Natural killer cell (primary cell): ENCODE measurements at regions not wholly inside any gene's neighbourhood (a gene's known extent, or its start where the extent isn't known, plus 50 kb on each side); places are given as distances from the start of the nearest gene placed in this dataset.

Source experiments
- ATAC-seq, 3 donors: fragments of 150-1000 bp in 2 of 3; fragments of 200-7000 bp in 1 of 3; cut with Tn5 transposase; 1 replicate in 1 of 3; 2 replicates in 2 of 3; pipeline ENCODE4 v1.10.0; 2021; ENCODE audit warnings: mild to moderate bottlenecking in 2 of 3, moderate library complexity in 2 of 3
- DNase-seq, 2 donors: peaks; one replicate each; pipeline versions ENCODE4 v3.0.0 to v3.0.0-alpha.2; 2013 to 2021; ENCODE audit warnings: mixed read lengths in 1 of 2
- H3K27ac ChIP-seq: one replicate; pipeline ENCODE4 v1.5.1; 2013; ENCODE audit warnings: mild to moderate bottlenecking, low read length
- H3K27me3 ChIP-seq: one replicate; pipeline ENCODE4 v1.6.1; 2013; ENCODE audit warnings: low read length; ENCODE audit not compliant: control insufficient read depth, insufficient read depth
- H3K36me3 ChIP-seq: one replicate; pipeline ENCODE4 v1.6.1; 2013; ENCODE audit warnings: low read length; ENCODE audit not compliant: control insufficient read depth, insufficient read depth
- H3K4me1 ChIP-seq: one replicate; pipeline ENCODE4 v1.6.1; 2013; ENCODE audit warnings: low read length; ENCODE audit not compliant: control insufficient read depth, insufficient read depth
- H3K4me3 ChIP-seq: one replicate; pipeline ENCODE4 v1.5.1; 2013; ENCODE audit warnings: low read length
- H3K9me3 ChIP-seq: one replicate; pipeline ENCODE4 v1.6.1; 2013; ENCODE audit warnings: low read length; ENCODE audit not compliant: control insufficient read depth, insufficient read depth
- H3K27ac Mint-ChIP-seq, 2 donors: one replicate each; pipeline ENCODE4 v1.8.0; 2022; ENCODE audit warnings: mild to moderate bottlenecking in 2 of 2, mixed read lengths in 2 of 2, moderate library complexity in 1 of 2
- H3K27me3 Mint-ChIP-seq, 2 donors: one replicate each; pipeline ENCODE4 v1.8.0; 2022; ENCODE audit warnings: low read depth in 2 of 2, mixed read lengths in 2 of 2
- H3K36me3 Mint-ChIP-seq: one replicate; pipeline ENCODE4 v1.8.0; 2022; ENCODE audit warnings: mixed read lengths
- H3K4me1 Mint-ChIP-seq, 2 donors: one replicate each; pipeline ENCODE4 v1.8.0; 2022; ENCODE audit warnings: mixed read lengths in 2 of 2
- H3K4me3 Mint-ChIP-seq: one replicate; pipeline ENCODE4 v1.8.0; 2022; ENCODE audit warnings: mild to moderate bottlenecking, moderate library complexity, mixed read lengths
- H3K9me3 Mint-ChIP-seq, 2 donors: one replicate each; pipeline ENCODE4 v1.8.0; 2022; ENCODE audit warnings: mixed read lengths in 2 of 2
- WGBS: methylation state at CpG from one replicate; pipeline ENCODE4 v1.1.7; 2013; ENCODE audit warnings: missing lambda C conversion rate; ENCODE audit not compliant: insufficient coverage; 5-methylcytosine and 5-hydroxymethylcytosine counted together
- intact Hi-C: fragments of 100-400 bp; cut with micrococcal nuclease; formaldehyde crosslinking; loops from one replicate; pipeline ENCODE4 v1.14.2; 2022
- TF ChIP-seq, protein P1 (sequence below): fragments of 200-600 bp; IDR thresholded peaks from one replicate; pipeline ENCODE4 v1.8.0; 2022; ENCODE audit warnings: antibody characterized with exemption

GRCh38 chr5:89105171-89105695, 222.2 kb upstream of the MEF2C start:
- Histone ChIP-seq H3K27me3 (no peaks in the 10 kb centered on the region), H3K4me3 (no peak overlapping the region), H3K27ac (no peak overlapping the region), H3K36me3 (no peaks in the 10 kb centered on the region), H3K4me1 (no peaks in the 10 kb centered on the region), H3K9me3 (no peaks in the 10 kb centered on the region)
- DNase-seq (no peak), ATAC-seq (no peak)
- Mint-ChIP-seq H3K27me3 (peaks cover 0 to 3% of the 10 kb centered on the region in 2 donors), H3K4me1 (no peaks in the 10 kb centered on the region), H3K27ac (no peak overlapping the region), H3K4me3 (no peak overlapping the region), H3K9me3 (no peaks in the 10 kb centered on the region), H3K36me3 (no peaks in the 10 kb centered on the region)
- TF ChIP-seq, protein P1, sequence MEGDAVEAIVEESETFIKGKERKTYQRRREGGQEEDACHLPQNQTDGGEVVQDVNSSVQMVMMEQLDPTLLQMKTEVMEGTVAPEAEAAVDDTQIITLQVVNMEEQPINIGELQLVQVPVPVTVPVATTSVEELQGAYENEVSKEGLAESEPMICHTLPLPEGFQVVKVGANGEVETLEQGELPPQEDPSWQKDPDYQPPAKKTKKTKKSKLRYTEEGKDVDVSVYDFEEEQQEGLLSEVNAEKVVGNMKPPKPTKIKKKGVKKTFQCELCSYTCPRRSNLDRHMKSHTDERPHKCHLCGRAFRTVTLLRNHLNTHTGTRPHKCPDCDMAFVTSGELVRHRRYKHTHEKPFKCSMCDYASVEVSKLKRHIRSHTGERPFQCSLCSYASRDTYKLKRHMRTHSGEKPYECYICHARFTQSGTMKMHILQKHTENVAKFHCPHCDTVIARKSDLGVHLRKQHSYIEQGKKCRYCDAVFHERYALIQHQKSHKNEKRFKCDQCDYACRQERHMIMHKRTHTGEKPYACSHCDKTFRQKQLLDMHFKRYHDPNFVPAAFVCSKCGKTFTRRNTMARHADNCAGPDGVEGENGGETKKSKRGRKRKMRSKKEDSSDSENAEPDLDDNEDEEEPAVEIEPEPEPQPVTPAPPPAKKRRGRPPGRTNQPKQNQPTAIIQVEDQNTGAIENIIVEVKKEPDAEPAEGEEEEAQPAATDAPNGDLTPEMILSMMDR = no peak
- WGBS = 83% methylated on average over 1 of the region's 1 CpG
- intact Hi-C loops = no loop called here

- H3K9me3 Mint-ChIP-seq = peaks cover 2% of the 10 kb centered on the region in 2 donors
- Histone ChIP-seq H3K9me3 (no peaks in the 10 kb centered on the region), H3K27me3 (no peaks in the 10 kb centered on the region), H3K36me3 (no peaks in the 10 kb centered on the region), H3K27ac (no peak overlapping the region), H3K4me3 (no peak overlapping the region), H3K4me1 (no peaks in the 10 kb centered on the region)
- H3K4me1 Mint-ChIP-seq = no peaks in the 10 kb centered on the region
- no peak for DNase-seq
- no peak overlapping the region for H3K27ac Mint-ChIP-seq
- no peak for ATAC-seq
- H3K27me3 Mint-ChIP-seq = no peaks in the 10 kb centered on the region
- H3K4me3 Mint-ChIP-seq = no peak overlapping the region
- intact Hi-C loops = no loop called here
- no peaks in the 10 kb centered on the region for H3K36me3 Mint-ChIP-seq
- TF ChIP-seq, protein P1 = no peak
Measured at GRCh38 chr5:89098199-89098756, 215.3 kb upstream of the MEF2C start.

GRCh38 chr5:89097103-89097502, 214.1 kb upstream of the MEF2C start:
- intact Hi-C loops = no loop called here
- no peaks in the 10 kb centered on the region for H3K27me3 Mint-ChIP-seq
- DNase-seq = no peak
- no peak overlapping the region for H3K27ac ChIP-seq
- H3K4me1 Mint-ChIP-seq = no peaks in the 10 kb centered on the region
- no peak overlapping the region for H3K27ac Mint-ChIP-seq
- no CpG with 5 or more reads among the region's 3 CpGs for WGBS
- TF ChIP-seq, protein P1 = no peak
- ATAC-seq = no peak
- no peaks in the 10 kb centered on the region for H3K36me3 Mint-ChIP-seq
- H3K9me3 ChIP-seq = no peaks in the 10 kb centered on the region
- H3K4me3 ChIP-seq = no peak overlapping the region
- H3K36me3 ChIP-seq = no peaks in the 10 kb centered on the region
- H3K4me1 ChIP-seq = no peaks in the 10 kb centered on the region
- no peaks in the 10 kb centered on the region for H3K27me3 ChIP-seq
- peaks cover 2% of the 10 kb centered on the region in 2 donors for H3K9me3 Mint-ChIP-seq
- no peak overlapping the region for H3K4me3 Mint-ChIP-seq

- H3K27ac Mint-ChIP-seq = no peak overlapping the region
- no peak overlapping the region for H3K4me3 ChIP-seq
- no peaks in the 10 kb centered on the region for H3K4me1 Mint-ChIP-seq
- H3K9me3 ChIP-seq = no peaks in the 10 kb centered on the region
- ATAC-seq (no peak), DNase-seq (no peak)
- no peak overlapping the region for H3K27ac ChIP-seq
- H3K4me1 ChIP-seq = no peaks in the 10 kb centered on the region
- TF ChIP-seq, protein P1 = no peak
- H3K4me3 Mint-ChIP-seq = no peak overlapping the region
- peaks cover 2% of the 10 kb centered on the region in 2 donors for H3K9me3 Mint-ChIP-seq
- WGBS = 42% methylated on average over 2 of the region's 2 CpGs
- H3K36me3 ChIP-seq = no peaks in the 10 kb centered on the region
- intact Hi-C loops = no loop called here
- no peaks in the 10 kb centered on the region for H3K36me3 Mint-ChIP-seq
- no peaks in the 10 kb centered on the region for H3K27me3 Mint-ChIP-seq
- no peaks in the 10 kb centered on the region for H3K27me3 ChIP-seq
Measured at GRCh38 chr5:89095341-89095740, 212.4 kb upstream of the MEF2C start.
